Neural progenitor cell (in vitro differentiated cells): ENCODE measurements at regions not wholly inside any gene's neighbourhood (a gene's known extent, or its start where the extent isn't known, plus 50 kb on each side); places are given as distances from the start of the nearest gene placed in this dataset.

ENCODE experiments used
- EZH2 ChIP-seq: fragments of 200-600 bp; sonication (generic); IDR thresholded peaks from 2 replicates; pipeline ENCODE4 v1.6.1; 2017; ENCODE audit warnings: antibody characterized with exemption, mild to moderate bottlenecking, moderate library complexity
- EZH2phosphoT487 ChIP-seq: fragments of 200-600 bp; sonication (generic); IDR thresholded peaks from 2 replicates; pipeline ENCODE4 v1.6.1; 2017; ENCODE audit warnings: antibody characterized with exemption
- TF ChIP-seq, protein P1 (sequence below): fragments of 200-600 bp; sonication (generic); IDR thresholded peaks from 2 replicates; pipeline ENCODE4 v1.5.1; 2017; ENCODE audit warnings: antibody characterized with exemption, mild to moderate bottlenecking

DNA sequence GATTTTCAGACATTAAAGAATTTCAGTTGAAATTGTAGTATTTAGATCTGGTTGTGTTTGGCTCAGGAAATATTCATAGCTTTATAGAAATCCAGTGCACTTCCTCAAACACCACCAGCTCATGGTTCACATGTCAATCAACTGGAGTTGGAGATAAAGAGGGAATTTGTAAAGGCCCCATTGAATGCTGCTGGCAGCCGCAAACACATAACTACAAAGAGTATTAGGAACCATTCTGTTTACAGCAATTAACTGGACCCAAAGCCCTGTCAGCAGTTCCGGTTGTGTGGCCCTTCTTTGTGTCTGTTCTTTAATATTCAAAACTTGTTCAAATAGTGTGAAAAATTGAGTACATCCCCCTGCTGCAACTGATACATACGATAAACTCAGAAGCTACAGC lies 107.4 kb upstream of the LRRTM4 start:
- TF ChIP-seq, protein P1, sequence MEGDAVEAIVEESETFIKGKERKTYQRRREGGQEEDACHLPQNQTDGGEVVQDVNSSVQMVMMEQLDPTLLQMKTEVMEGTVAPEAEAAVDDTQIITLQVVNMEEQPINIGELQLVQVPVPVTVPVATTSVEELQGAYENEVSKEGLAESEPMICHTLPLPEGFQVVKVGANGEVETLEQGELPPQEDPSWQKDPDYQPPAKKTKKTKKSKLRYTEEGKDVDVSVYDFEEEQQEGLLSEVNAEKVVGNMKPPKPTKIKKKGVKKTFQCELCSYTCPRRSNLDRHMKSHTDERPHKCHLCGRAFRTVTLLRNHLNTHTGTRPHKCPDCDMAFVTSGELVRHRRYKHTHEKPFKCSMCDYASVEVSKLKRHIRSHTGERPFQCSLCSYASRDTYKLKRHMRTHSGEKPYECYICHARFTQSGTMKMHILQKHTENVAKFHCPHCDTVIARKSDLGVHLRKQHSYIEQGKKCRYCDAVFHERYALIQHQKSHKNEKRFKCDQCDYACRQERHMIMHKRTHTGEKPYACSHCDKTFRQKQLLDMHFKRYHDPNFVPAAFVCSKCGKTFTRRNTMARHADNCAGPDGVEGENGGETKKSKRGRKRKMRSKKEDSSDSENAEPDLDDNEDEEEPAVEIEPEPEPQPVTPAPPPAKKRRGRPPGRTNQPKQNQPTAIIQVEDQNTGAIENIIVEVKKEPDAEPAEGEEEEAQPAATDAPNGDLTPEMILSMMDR, result no peak
- no peak for TF ChIP-seq EZH2phosphoT487
- no peak for TF ChIP-seq EZH2
